Natural killer cell (primary cell): ENCODE measurements at regions not wholly inside any gene's neighbourhood (a gene's known extent, or its start where the extent isn't known, plus 50 kb on each side); places are given as distances from the start of the nearest gene placed in this dataset.

Experiments
- ATAC-seq, 3 donors: fragments of 150-1000 bp in 2 of 3; fragments of 200-7000 bp in 1 of 3; cut with Tn5 transposase; 1 replicate in 1 of 3; 2 replicates in 2 of 3; pipeline ENCODE4 v1.10.0; 2021; ENCODE audit warnings: mild to moderate bottlenecking in 2 of 3, moderate library complexity in 2 of 3
- DNase-seq, 2 donors: peaks; one replicate each; pipeline versions ENCODE4 v3.0.0 to v3.0.0-alpha.2; 2013 to 2021; ENCODE audit warnings: mixed read lengths in 1 of 2
- H3K27ac ChIP-seq: one replicate; pipeline ENCODE4 v1.5.1; 2013; ENCODE audit warnings: mild to moderate bottlenecking, low read length
- H3K27me3 ChIP-seq: one replicate; pipeline ENCODE4 v1.6.1; 2013; ENCODE audit warnings: low read length; ENCODE audit not compliant: control insufficient read depth, insufficient read depth
- H3K36me3 ChIP-seq: one replicate; pipeline ENCODE4 v1.6.1; 2013; ENCODE audit warnings: low read length; ENCODE audit not compliant: control insufficient read depth, insufficient read depth
- H3K4me1 ChIP-seq: one replicate; pipeline ENCODE4 v1.6.1; 2013; ENCODE audit warnings: low read length; ENCODE audit not compliant: control insufficient read depth, insufficient read depth
- H3K4me3 ChIP-seq: one replicate; pipeline ENCODE4 v1.5.1; 2013; ENCODE audit warnings: low read length
- H3K9me3 ChIP-seq: one replicate; pipeline ENCODE4 v1.6.1; 2013; ENCODE audit warnings: low read length; ENCODE audit not compliant: control insufficient read depth, insufficient read depth
- H3K27ac Mint-ChIP-seq, 2 donors: one replicate each; pipeline ENCODE4 v1.8.0; 2022; ENCODE audit warnings: mild to moderate bottlenecking in 2 of 2, mixed read lengths in 2 of 2, moderate library complexity in 1 of 2
- H3K27me3 Mint-ChIP-seq, 2 donors: one replicate each; pipeline ENCODE4 v1.8.0; 2022; ENCODE audit warnings: low read depth in 2 of 2, mixed read lengths in 2 of 2
- H3K36me3 Mint-ChIP-seq: one replicate; pipeline ENCODE4 v1.8.0; 2022; ENCODE audit warnings: mixed read lengths
- H3K4me1 Mint-ChIP-seq, 2 donors: one replicate each; pipeline ENCODE4 v1.8.0; 2022; ENCODE audit warnings: mixed read lengths in 2 of 2
- H3K4me3 Mint-ChIP-seq: one replicate; pipeline ENCODE4 v1.8.0; 2022; ENCODE audit warnings: mild to moderate bottlenecking, moderate library complexity, mixed read lengths
- H3K9me3 Mint-ChIP-seq, 2 donors: one replicate each; pipeline ENCODE4 v1.8.0; 2022; ENCODE audit warnings: mixed read lengths in 2 of 2
- CTCF ChIP-seq: fragments of 200-600 bp; IDR thresholded peaks from one replicate; pipeline ENCODE4 v1.8.0; 2022; ENCODE audit warnings: antibody characterized with exemption
- WGBS: methylation state at CpG from one replicate; pipeline ENCODE4 v1.1.7; 2013; ENCODE audit warnings: missing lambda C conversion rate; ENCODE audit not compliant: insufficient coverage; 5-methylcytosine and 5-hydroxymethylcytosine counted together
- intact Hi-C: fragments of 100-400 bp; cut with micrococcal nuclease; formaldehyde crosslinking; loops from one replicate; pipeline ENCODE4 v1.14.2; 2022

- no peak overlapping the region for H3K4me3 ChIP-seq
- H3K9me3 Mint-ChIP-seq: peaks cover 11% of the 10 kb centered on the region in 2 donors
- H3K27me3 Mint-ChIP-seq: no peaks in the 10 kb centered on the region
- DNase-seq (no peak), ATAC-seq (no peak)
- no peaks in the 10 kb centered on the region for H3K36me3 Mint-ChIP-seq
- no peaks in the 10 kb centered on the region for H3K36me3 ChIP-seq
- WGBS: 76% methylated on average over 5 of the region's 5 CpGs
- H3K9me3 ChIP-seq: no peaks in the 10 kb centered on the region
- no peak overlapping the region for H3K4me3 Mint-ChIP-seq
- TF ChIP-seq CTCF: no peak
- H3K4me1 Mint-ChIP-seq: no peaks in the 10 kb centered on the region
- intact Hi-C loops: no loop called here
- H3K27ac ChIP-seq: no peak overlapping the region
- H3K27ac Mint-ChIP-seq: no peak overlapping the region
- no peaks in the 10 kb centered on the region for H3K4me1 ChIP-seq
- no peaks in the 10 kb centered on the region for H3K27me3 ChIP-seq
Observed at GRCh38 chr11:80565231-80565630, 1124.4 kb upstream of the TENM4 start.

GRCh38 chr11:80562523-80563125, 1121.8 kb upstream of the TENM4 start:
- no peaks in the 10 kb centered on the region for H3K36me3 ChIP-seq
- H3K27me3 ChIP-seq: no peaks in the 10 kb centered on the region
- no peak for TF ChIP-seq CTCF
- Mint-ChIP-seq H3K36me3 (no peaks in the 10 kb centered on the region), H3K9me3 (peaks cover 15 to 23% of the 10 kb centered on the region in 2 donors), H3K4me3 (no peak overlapping the region), H3K27ac (no peak overlapping the region), H3K4me1 (no peaks in the 10 kb centered on the region), H3K27me3 (no peaks in the 10 kb centered on the region)
- intact Hi-C loops: no loop called here
- H3K4me1 ChIP-seq: no peaks in the 10 kb centered on the region
- no peak overlapping the region for H3K4me3 ChIP-seq
- no peaks in the 10 kb centered on the region for H3K9me3 ChIP-seq
- H3K27ac ChIP-seq: no peak overlapping the region
- 30% methylated on average over 3 of the region's 4 CpGs for WGBS
- no peak for ATAC-seq
- DNase-seq: no peak

GRCh38 chr11:80559942-80560341, 1119.1 kb upstream of the TENM4 start:
- ATAC-seq (no peak), DNase-seq (no peak)
- Histone ChIP-seq H3K27me3 (no peaks in the 10 kb centered on the region), H3K4me1 (no peaks in the 10 kb centered on the region), H3K4me3 (no peak overlapping the region), H3K9me3 (no peaks in the 10 kb centered on the region), H3K27ac (no peak overlapping the region), H3K36me3 (no peaks in the 10 kb centered on the region)
- Mint-ChIP-seq H3K27ac (no peak overlapping the region), H3K4me3 (no peak overlapping the region), H3K4me1 (no peaks in the 10 kb centered on the region), H3K27me3 (no peaks in the 10 kb centered on the region), H3K36me3 (no peaks in the 10 kb centered on the region), H3K9me3 (peaks cover 25 to 27% of the 10 kb centered on the region in 2 donors)
- TF ChIP-seq CTCF: no peak
- intact Hi-C loops: no loop called here
- 94% methylated on average over 2 of the region's 2 CpGs for WGBS

- Mint-ChIP-seq H3K27me3 (no peaks in the 10 kb centered on the region), H3K4me3 (no peak overlapping the region), H3K9me3 (peaks cover 15 to 16% of the 10 kb centered on the region in 2 donors), H3K4me1 (no peaks in the 10 kb centered on the region), H3K27ac (no peak overlapping the region), H3K36me3 (no peaks in the 10 kb centered on the region)
- Histone ChIP-seq H3K9me3 (no peaks in the 10 kb centered on the region), H3K27me3 (no peaks in the 10 kb centered on the region), H3K27ac (no peak overlapping the region), H3K36me3 (no peaks in the 10 kb centered on the region), H3K4me1 (no peaks in the 10 kb centered on the region), H3K4me3 (no peak overlapping the region)
- intact Hi-C loops: no loop called here
- ATAC-seq (no peak), DNase-seq (no peak)
- no peak for TF ChIP-seq CTCF
- 63% methylated on average over 1 of the region's 2 CpGs for WGBS
Observed at GRCh38 chr11:80553565-80553964, 1112.7 kb upstream of the TENM4 start.
